ENCODE measurements at regions not wholly inside any gene's neighbourhood (a gene's known extent, or its start where the extent isn't known, plus 50 kb on each side); places are given as distances from the start of the nearest gene placed in this dataset.

GRCh38 chr18:51884039-51884438, 456.0 kb upstream of the DCC start:
- no peak for TF ChIP-seq POLR2AphosphoS5 (IDR thresholded peaks at IDR 0.05; ENCODE audit: borderline replicate concordance, low read depth, low read length)
- no peak for TF ChIP-seq EZH2 (IDR thresholded peaks at IDR 0.05)
